IPS-20b (cell line): ENCODE measurements at regions not wholly inside any gene's neighbourhood (a gene's known extent, or its start where the extent isn't known, plus 50 kb on each side); places are given as distances from the start of the nearest gene placed in this dataset.

Source experiments
- H3K27ac ChIP-seq: one replicate; pipeline ENCODE4 v1.5.1; 2013; ENCODE audit warnings: low read length
- H3K27me3 ChIP-seq: 2 replicates; pipeline ENCODE4 v1.6.1; 2013; ENCODE audit warnings: mild to moderate bottlenecking, low read length, inconsistent platforms; ENCODE audit not compliant: insufficient read depth
- H3K36me3 ChIP-seq: 2 replicates; pipeline ENCODE4 v1.6.1; 2013; ENCODE audit warnings: low read depth, mild to moderate bottlenecking, inconsistent platforms, low read length, moderate library complexity; ENCODE audit not compliant: insufficient read depth
- H3K4me1 ChIP-seq: 2 replicates; pipeline ENCODE4 v1.6.1; 2013; ENCODE audit warnings: mild to moderate bottlenecking, control low read depth, inconsistent platforms, low read length, moderate library complexity; ENCODE audit not compliant: insufficient read depth
- H3K4me3 ChIP-seq: 2 replicates; pipeline ENCODE4 v1.5.1; 2013; ENCODE audit warnings: mild to moderate bottlenecking, low read length, inconsistent platforms
- H3K9ac ChIP-seq: 2 replicates; pipeline ENCODE4 v1.6.1; 2013; ENCODE audit warnings: low read depth, mild to moderate bottlenecking, inconsistent platforms, low read length, moderate library complexity
- H3K9me3 ChIP-seq: 2 replicates; pipeline ENCODE4 v1.6.1; 2013; ENCODE audit warnings: mild to moderate bottlenecking, low read depth, low read length, inconsistent platforms; ENCODE audit not compliant: insufficient read depth

DNA sequence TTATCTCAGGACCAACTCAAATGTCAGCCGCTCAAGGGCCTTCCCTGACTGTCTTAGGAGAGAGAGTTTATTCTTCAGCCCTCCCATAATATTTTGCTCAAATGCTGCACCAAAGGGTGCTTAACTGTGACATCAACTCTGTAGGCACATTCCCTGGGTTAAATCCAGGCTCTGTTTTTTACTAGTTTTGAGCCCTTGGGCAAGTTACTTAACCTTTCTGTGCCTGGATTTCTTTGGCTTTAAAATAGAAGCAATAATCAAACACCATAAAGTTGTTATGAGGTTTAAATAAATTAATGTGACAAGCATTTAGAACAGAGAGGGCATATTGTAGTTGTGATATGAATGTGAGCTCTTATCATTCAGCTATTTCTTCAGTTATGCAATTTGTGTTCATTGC lies 54.2 kb upstream of the LIMCH1 start:
- Histone ChIP-seq H3K36me3 (no peaks in the 10 kb centered on the region), H3K27me3 (no peaks in the 10 kb centered on the region), H3K9ac (no peak overlapping the region), H3K9me3 (no peaks in the 10 kb centered on the region), H3K4me3 (no peak overlapping the region), H3K4me1 (no peaks in the 10 kb centered on the region), H3K27ac (no peak overlapping the region)

DNA sequence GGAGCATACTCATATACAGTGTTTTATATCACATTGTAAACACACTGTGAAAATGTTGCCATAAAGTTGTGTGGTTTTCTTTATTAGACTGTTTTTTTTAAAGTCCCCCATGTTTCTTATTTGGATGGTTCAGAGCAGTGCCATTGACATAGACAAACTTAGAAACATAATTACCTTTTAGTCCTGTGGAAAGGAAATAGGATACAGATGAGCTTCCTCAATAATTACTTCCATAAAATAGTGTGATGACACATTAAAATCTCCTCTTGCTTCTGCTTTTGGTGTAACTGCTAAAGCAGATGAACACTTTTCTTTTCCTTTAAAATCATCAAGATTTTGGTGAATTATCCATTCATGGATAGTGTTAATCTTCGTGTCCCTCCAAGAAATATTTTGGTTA lies 52.9 kb upstream of the LIMCH1 start:
- no peaks in the 10 kb centered on the region for H3K36me3 ChIP-seq
- no peaks in the 10 kb centered on the region for H3K4me1 ChIP-seq
- H3K4me3 ChIP-seq = no peak overlapping the region
- H3K9ac ChIP-seq = no peak overlapping the region
- H3K27me3 ChIP-seq = no peaks in the 10 kb centered on the region
- no peak overlapping the region for H3K27ac ChIP-seq
- H3K9me3 ChIP-seq = no peaks in the 10 kb centered on the region

DNA sequence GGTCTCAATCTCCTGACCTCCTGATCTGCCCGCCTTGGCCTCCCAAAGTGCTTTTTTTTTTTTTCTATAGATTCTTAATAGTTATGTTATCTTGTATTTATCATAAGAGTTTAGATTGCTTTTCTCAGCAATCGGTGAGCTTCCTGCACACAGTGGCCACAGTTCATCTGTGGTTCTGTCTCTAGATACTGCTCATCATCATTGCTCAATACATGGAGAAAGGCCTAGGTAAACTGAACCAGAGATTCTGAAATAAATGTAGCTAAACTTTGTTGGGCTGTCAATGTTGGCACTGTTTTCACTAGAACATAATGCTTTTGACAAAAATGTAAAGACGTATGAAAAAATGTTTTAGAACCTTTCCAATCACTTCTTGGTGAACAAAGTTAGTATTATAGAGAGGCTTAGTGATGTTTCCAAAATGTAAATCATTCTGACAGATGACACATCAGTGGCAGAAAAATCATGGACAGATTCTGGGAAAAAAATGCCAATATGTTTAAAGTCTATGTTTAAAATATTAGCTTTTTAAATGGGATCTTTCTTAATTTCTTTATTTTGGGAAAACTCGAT lies 50.0 kb upstream of the LIMCH1 start:
- Histone ChIP-seq H3K9ac (no peak overlapping the region), H3K36me3 (no peaks in the 10 kb centered on the region), H3K4me3 (no peak overlapping the region), H3K4me1 (no peaks in the 10 kb centered on the region), H3K27ac (no peak overlapping the region), H3K27me3 (no peaks in the 10 kb centered on the region), H3K9me3 (peaks cover 4% of the 10 kb centered on the region; the same call in 1 of the 2 replicates)
